GM12891 (cell line): ENCODE measurements at regions not wholly inside any gene's neighbourhood (a gene's known extent, or its start where the extent isn't known, plus 50 kb on each side); places are given as distances from the start of the nearest gene placed in this dataset.

Source experiments
- DNase-seq: peaks from one replicate; pipeline ENCODE4 v3.0.0; 2011; ENCODE audit warnings: low spot score; ENCODE audit not compliant: insufficient read length
- FAIRE-seq: peaks from 2 replicates; lab custom pipeline; 2011; peaks lifted over from hg19 to GRCh38; lab: Jason Lieb, UNC
- PAX5 ChIP-seq: IDR thresholded peaks from 2 replicates; pipeline ENCODE4 v1.6.1; 2011; ENCODE audit warnings: low read length, moderate library complexity, mild to moderate bottlenecking; ENCODE audit not compliant: insufficient read depth, severe bottlenecking
- POLR2A ChIP-seq: IDR thresholded peaks from 2 replicates; pipeline ENCODE4 v1.6.1; 2011; ENCODE audit warnings: low read depth, low read length, control low read depth
- POLR2AphosphoS5 ChIP-seq: IDR thresholded peaks from 2 replicates; pipeline ENCODE4 v1.6.1; 2011; ENCODE audit warnings: low read depth, low read length, control low read depth
- POU2F2 ChIP-seq: IDR thresholded peaks from 2 replicates; pipeline ENCODE4 v1.6.1; 2011; ENCODE audit warnings: low read depth, mild to moderate bottlenecking, control low read depth, low read length, moderate library complexity
- SPI1 ChIP-seq: IDR thresholded peaks from 2 replicates; pipeline ENCODE4 v1.6.1; 2011; ENCODE audit warnings: low read depth, low read length, control low read depth
- TAF1 ChIP-seq: IDR thresholded peaks from 2 replicates; pipeline ENCODE4 v1.6.1; 2011; ENCODE audit warnings: low read depth, low read length, control low read depth

- TF ChIP-seq POLR2AphosphoS5 (no peak), SPI1 (no peak), POU2F2 (no peak), POLR2A (no peak), TAF1 (no peak), PAX5 (no peak)
- no peak for DNase-seq
- FAIRE-seq, result no peak
Measured at GRCh38 chr4:19146038-19146437, 1105.7 kb upstream of the SLIT2 start.

GRCh38 chr4:19135895-19136633 is 1114.5 kb upstream of the LCORL start:
- TF ChIP-seq SPI1 (0 out of 2 replicates have a peak, but pooled peaks have one; percentile 14), POLR2A (no peak)
- FAIRE-seq, result peak; percentile 35
- no peak for DNase-seq

- FAIRE-seq, result no peak
- TF ChIP-seq POLR2AphosphoS5 (no peak), TAF1 (no peak), PAX5 (no peak), SPI1 (no peak), POU2F2 (no peak), POLR2A (no peak)
- DNase-seq, result no peak
Measured at GRCh38 chr4:19134685-19135084, 1113.1 kb upstream of the LCORL start.

- no peak for FAIRE-seq
- TF ChIP-seq SPI1, result no peak
- TF ChIP-seq PAX5, result no peak
- TF ChIP-seq POLR2A, result no peak
- no peak for TF ChIP-seq TAF1
- no peak for TF ChIP-seq POU2F2
- TF ChIP-seq POLR2AphosphoS5, result no peak
- no peak for DNase-seq
Measured at GRCh38 chr4:19133315-19133714, 1111.8 kb upstream of the LCORL start.

- no peak for TF ChIP-seq POU2F2
- no peak for TF ChIP-seq POLR2A
- TF ChIP-seq PAX5, result no peak
- TF ChIP-seq SPI1, result no peak
- TF ChIP-seq TAF1, result no peak
- TF ChIP-seq POLR2AphosphoS5, result no peak
- DNase-seq (no peak), FAIRE-seq (no peak)
Measured at GRCh38 chr4:19130866-19131265, 1109.3 kb upstream of the LCORL start.

- TF ChIP-seq POLR2AphosphoS5 (no peak), POU2F2 (no peak), SPI1 (no peak), TAF1 (no peak), PAX5 (no peak), POLR2A (no peak)
- DNase-seq (no peak), FAIRE-seq (no peak)
Measured at GRCh38 chr4:19128176-19128575, 1106.6 kb upstream of the LCORL start.

- FAIRE-seq (no peak), DNase-seq (no peak)
- TF ChIP-seq POLR2AphosphoS5, result no peak
- no peak for TF ChIP-seq TAF1
- TF ChIP-seq SPI1, result no peak
Measured at GRCh38 chr4:19126903-19127302, 1105.3 kb upstream of the LCORL start.

GRCh38 chr4:19123681-19124080 is 1102.1 kb upstream of the LCORL start:
- no peak for FAIRE-seq
- DNase-seq, result no peak
- TF ChIP-seq PAX5, result no peak
- no peak for TF ChIP-seq POLR2A
- no peak for TF ChIP-seq SPI1
- no peak for TF ChIP-seq TAF1
- no peak for TF ChIP-seq POU2F2
- TF ChIP-seq POLR2AphosphoS5, result no peak

- FAIRE-seq, result no peak
- TF ChIP-seq POLR2A (no peak), POLR2AphosphoS5 (no peak), TAF1 (no peak), SPI1 (no peak), PAX5 (no peak), POU2F2 (no peak)
Measured at GRCh38 chr4:19119904-19120560, 1098.5 kb upstream of the LCORL start.

GRCh38 chr4:19117022-19117421 is 1095.5 kb upstream of the LCORL start:
- no peak for TF ChIP-seq TAF1
- no peak for TF ChIP-seq SPI1
- no peak for TF ChIP-seq PAX5
- no peak for TF ChIP-seq POU2F2
- FAIRE-seq, result no peak
- DNase-seq, result no peak

More at GRCh38 chr4:19119904-19120560, 1098.5 kb upstream of the LCORL start:
- no peak for DNase-seq
